OCI-LY7 (cell line): ENCODE measurements at regions not wholly inside any gene's neighbourhood (a gene's known extent, or its start where the extent isn't known, plus 50 kb on each side); places are given as distances from the start of the nearest gene placed in this dataset.

ENCODE experiments used
- BruUV-seq: library from RNA; stranded (reverse); fragments of 400-500 nt; replicated peaks from 2 replicates; lab custom pipeline; 2021; lab: Mats Ljungman, UMichigan
- CTCF ChIA-PET: fragments of 300-600 bp; sonication (Branson Sonifier 250); formaldehyde crosslinking; loops from one replicate; lab custom pipeline; 2022; ENCODE audit warnings: antibody characterized with exemption; ENCODE audit not compliant: unreplicated experiment; lab: Charles Lee
- POLR2A ChIA-PET: fragments of 300-600 bp; sonication (Branson Sonifier 250); formaldehyde crosslinking; loops from one replicate; lab custom pipeline; 2022; ENCODE audit warnings: antibody characterized with exemption; lab: Charles Lee
- DNase-seq: peaks from one replicate; pipeline ENCODE4 v3.0.0-alpha.2; 2015; ENCODE audit warnings: low spot score
- H2AFZ ChIP-seq: fragments of 200-600 bp; sonication (generic), shearing (Covaris generic); 2 replicates; pipeline ENCODE4 v1.6.1; 2014; ENCODE audit warnings: mild to moderate bottlenecking, antibody characterized with exemption, low read length, moderate library complexity
- H3K27ac ChIP-seq: fragments of 200-600 bp; sonication (generic); 2 replicates; pipeline ENCODE4 v1.5.1; 2014; ENCODE audit warnings: mixed run types, low read depth, mild to moderate bottlenecking, moderate library complexity, low read length, inconsistent platforms; ENCODE audit not compliant: poor library complexity, severe bottlenecking
- H3K36me3 ChIP-seq: fragments of 200-600 bp; sonication (generic); 2 replicates; pipeline ENCODE4 v1.6.1; 2014; ENCODE audit warnings: mild to moderate bottlenecking, antibody characterized with exemption, low read length, moderate library complexity, mixed read lengths; ENCODE audit not compliant: insufficient read depth
- H3K4me1 ChIP-seq: fragments of 200-600 bp; sonication (generic); 2 replicates; pipeline ENCODE4 v1.5.1; 2014; ENCODE audit warnings: mild to moderate bottlenecking, low read length; ENCODE audit not compliant: insufficient read depth, poor library complexity, severe bottlenecking
- H3K4me2 ChIP-seq: fragments of 200-600 bp; sonication (generic); 2 replicates; pipeline ENCODE4 v1.6.1; 2014; ENCODE audit warnings: mild to moderate bottlenecking, low read length
- H3K4me3 ChIP-seq: fragments of 200-600 bp; sonication (generic); 2 replicates; pipeline ENCODE4 v1.5.1; 2014; ENCODE audit warnings: mild to moderate bottlenecking, low read depth, low read length; ENCODE audit not compliant: poor library complexity, severe bottlenecking
- H3K79me2 ChIP-seq: fragments of 200-600 bp; sonication (generic); 2 replicates; pipeline ENCODE4 v1.6.1; 2016; ENCODE audit warnings: low read depth, mild to moderate bottlenecking, low read length, moderate library complexity, mixed read lengths; ENCODE audit not compliant: insufficient read depth
- H3K9me2 ChIP-seq: fragments of 200-600 bp; sonication (generic); 2 replicates; pipeline ENCODE4 v1.6.1; 2016; ENCODE audit warnings: mild to moderate bottlenecking, low read length, mixed read lengths; ENCODE audit not compliant: insufficient read depth
- H3K9me3 ChIP-seq: fragments of 200-600 bp; sonication (generic); 2 replicates; pipeline ENCODE4 v1.6.1; 2014; ENCODE audit warnings: mild to moderate bottlenecking, mixed run types, low read length, mixed read lengths
- H4K20me1 ChIP-seq: fragments of 200-600 bp; sonication (generic); 2 replicates; pipeline ENCODE4 v1.6.1; 2014; ENCODE audit warnings: mild to moderate bottlenecking, antibody characterized with exemption, low read length, moderate library complexity, mixed read lengths; ENCODE audit not compliant: insufficient read depth
- EZH2phosphoT487 ChIP-seq: fragments of 200-600 bp; sonication (generic); IDR thresholded peaks from 2 replicates; pipeline ENCODE4 v1.6.1; 2018; ENCODE audit warnings: low read depth, borderline replicate concordance, mild to moderate bottlenecking, mixed run types, antibody characterized with exemption, low read length, moderate library complexity, mixed read lengths
- intact Hi-C: fragments of 100-400 bp; cut with micrococcal nuclease; formaldehyde crosslinking; loops from one replicate; pipeline ENCODE4 v1.10.0; 2022; ENCODE audit not compliant: unreplicated experiment
- TF ChIP-seq, protein P1 (sequence below): fragments of 200-600 bp; sonication (generic); conservative IDR thresholded peaks from 2 replicates; pipeline ENCODE4 v1.5.1; 2014; ENCODE audit warnings: mild to moderate bottlenecking, antibody characterized with exemption, low read length, moderate library complexity, mixed read lengths

DNA sequence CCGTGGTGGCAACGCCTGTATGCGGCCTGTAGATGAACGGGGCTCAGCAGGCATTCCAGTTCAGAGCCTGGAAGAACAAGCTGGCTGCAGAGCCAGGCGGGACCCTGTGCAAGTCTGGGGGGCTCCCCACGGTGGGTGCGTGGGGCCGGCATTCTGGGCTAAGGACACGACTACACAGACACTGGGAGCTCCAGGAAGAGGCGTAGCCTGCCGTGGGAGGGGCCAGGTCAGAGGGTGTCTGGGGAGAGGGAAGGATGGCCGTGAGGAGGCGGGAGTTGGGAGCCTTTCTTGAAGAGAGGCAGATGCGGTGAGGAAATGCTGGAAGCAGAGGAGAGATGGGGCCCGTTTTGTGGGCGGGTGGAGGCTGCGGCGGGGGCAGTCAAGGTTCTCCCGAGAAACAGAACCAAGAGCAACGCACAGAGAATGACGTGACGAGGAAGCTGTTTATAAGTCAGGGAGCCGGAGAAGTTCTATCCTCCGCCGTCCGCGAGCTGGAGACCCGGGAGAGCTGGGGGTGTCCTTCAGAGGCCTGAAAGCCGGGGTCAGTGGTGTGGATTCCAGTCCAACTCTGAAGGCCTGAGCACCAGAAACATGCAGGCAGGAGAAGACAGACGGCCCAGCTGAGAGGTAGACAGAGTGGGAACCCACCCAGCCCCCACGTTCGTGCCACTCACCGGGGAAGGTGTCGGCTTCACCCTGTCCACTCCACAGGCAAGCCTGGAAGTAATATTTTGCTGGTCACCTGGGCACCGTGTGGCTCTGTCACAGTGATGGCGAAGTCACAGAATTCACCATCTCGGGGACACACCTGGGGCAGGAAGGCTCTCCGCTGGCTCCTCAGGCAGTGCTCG lies 529.6 kb downstream of the BRD1 start:
- TF ChIP-seq EZH2phosphoT487 = no peak
- TF ChIP-seq, protein P1, sequence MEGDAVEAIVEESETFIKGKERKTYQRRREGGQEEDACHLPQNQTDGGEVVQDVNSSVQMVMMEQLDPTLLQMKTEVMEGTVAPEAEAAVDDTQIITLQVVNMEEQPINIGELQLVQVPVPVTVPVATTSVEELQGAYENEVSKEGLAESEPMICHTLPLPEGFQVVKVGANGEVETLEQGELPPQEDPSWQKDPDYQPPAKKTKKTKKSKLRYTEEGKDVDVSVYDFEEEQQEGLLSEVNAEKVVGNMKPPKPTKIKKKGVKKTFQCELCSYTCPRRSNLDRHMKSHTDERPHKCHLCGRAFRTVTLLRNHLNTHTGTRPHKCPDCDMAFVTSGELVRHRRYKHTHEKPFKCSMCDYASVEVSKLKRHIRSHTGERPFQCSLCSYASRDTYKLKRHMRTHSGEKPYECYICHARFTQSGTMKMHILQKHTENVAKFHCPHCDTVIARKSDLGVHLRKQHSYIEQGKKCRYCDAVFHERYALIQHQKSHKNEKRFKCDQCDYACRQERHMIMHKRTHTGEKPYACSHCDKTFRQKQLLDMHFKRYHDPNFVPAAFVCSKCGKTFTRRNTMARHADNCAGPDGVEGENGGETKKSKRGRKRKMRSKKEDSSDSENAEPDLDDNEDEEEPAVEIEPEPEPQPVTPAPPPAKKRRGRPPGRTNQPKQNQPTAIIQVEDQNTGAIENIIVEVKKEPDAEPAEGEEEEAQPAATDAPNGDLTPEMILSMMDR = no peak
- intact Hi-C loops = no loop called here
- H4K20me1 ChIP-seq = no peaks in the 10 kb centered on the region
- DNase-seq = no peak
- H3K4me1 ChIP-seq = no peaks in the 10 kb centered on the region
- no peak overlapping the region for H3K27ac ChIP-seq
- H3K4me2 ChIP-seq = no peak overlapping the region
- H3K79me2 ChIP-seq = no peaks in the 10 kb centered on the region
- H3K36me3 ChIP-seq = no peaks in the 10 kb centered on the region
- BruUV-seq = no TSS peak
- no peaks in the 10 kb centered on the region for H3K9me2 ChIP-seq
- POLR2A ChIA-PET = no interaction called here
- no peaks in the 10 kb centered on the region for H3K9me3 ChIP-seq
- H2AFZ ChIP-seq = no peak overlapping the region
- CTCF ChIA-PET = no interaction called here
- H3K4me3 ChIP-seq = no peak overlapping the region

DNA sequence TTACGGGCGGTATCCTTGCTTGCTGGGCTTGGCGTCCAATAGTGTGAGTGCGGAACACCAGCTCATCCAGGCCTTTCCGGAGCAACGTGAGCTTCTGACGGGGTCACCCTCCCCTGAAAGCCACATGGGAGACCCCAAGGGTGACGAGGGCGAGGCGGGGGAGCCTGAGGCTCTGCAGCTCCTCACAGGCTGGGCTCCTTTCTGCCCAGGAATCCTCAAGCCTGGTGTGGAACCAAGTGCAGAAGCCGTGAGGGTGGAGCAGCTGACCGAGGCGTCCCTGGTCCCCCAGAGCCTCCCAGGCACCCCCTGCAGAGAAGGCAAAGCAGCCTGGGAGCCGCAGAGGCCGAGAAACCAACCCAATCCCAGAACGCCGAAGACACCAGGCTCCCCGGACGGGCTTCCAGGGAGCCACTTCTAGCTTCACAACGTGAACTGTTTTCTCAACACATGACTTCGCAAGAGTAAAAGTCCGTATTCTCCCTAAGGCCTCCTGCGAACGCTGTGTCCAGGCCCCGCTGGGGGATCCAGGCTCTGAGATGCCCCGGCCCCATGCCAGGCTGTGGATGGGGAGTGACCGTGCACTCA lies 530.3 kb downstream of the BRD1 start:
- no peaks in the 10 kb centered on the region for H4K20me1 ChIP-seq
- no peak overlapping the region for H3K27ac ChIP-seq
- H3K4me3 ChIP-seq = no peak overlapping the region
- CTCF ChIA-PET = no interaction called here
- DNase-seq = no peak
- no peaks in the 10 kb centered on the region for H3K36me3 ChIP-seq
- H3K9me2 ChIP-seq = no peaks in the 10 kb centered on the region
- POLR2A ChIA-PET = no interaction called here
- H3K9me3 ChIP-seq = no peaks in the 10 kb centered on the region
- H2AFZ ChIP-seq = no peak overlapping the region
- intact Hi-C loops = no loop called here
- H3K4me1 ChIP-seq = no peaks in the 10 kb centered on the region
- H3K4me2 ChIP-seq = no peak overlapping the region
- BruUV-seq = no TSS peak
- TF ChIP-seq, protein P1 = no peak
- TF ChIP-seq EZH2phosphoT487 = no peak
- no peaks in the 10 kb centered on the region for H3K79me2 ChIP-seq

- DNase-seq = no peak
- Histone ChIP-seq H3K9me2 (no peaks in the 10 kb centered on the region), H3K9me3 (no peaks in the 10 kb centered on the region), H3K4me3 (no peak overlapping the region), H3K36me3 (no peaks in the 10 kb centered on the region), H4K20me1 (no peaks in the 10 kb centered on the region), H3K79me2 (no peaks in the 10 kb centered on the region), H3K4me1 (no peaks in the 10 kb centered on the region), H2AFZ (no peak overlapping the region), H3K27ac (no peak overlapping the region), H3K4me2 (no peak overlapping the region)
- ChIA-PET POLR2A (no interaction called here), CTCF (no interaction called here)
- TF ChIP-seq, protein P1 = no peak
- TF ChIP-seq EZH2phosphoT487 = no peak
- intact Hi-C loops = no loop called here
- no TSS peak for BruUV-seq
Observed at GRCh38 chr22:49296561-49296960, 531.1 kb downstream of the BRD1 start.
